Astrocyte of the hippocampus (primary cell): ENCODE measurements at regions not wholly inside any gene's neighbourhood (a gene's known extent, or its start where the extent isn't known, plus 50 kb on each side); places are given as distances from the start of the nearest gene placed in this dataset.
"Not testable (repeated sequence)": the region's sequence is repeated elsewhere in the genome, so short reads cannot be mapped to it uniquely, and the experiment has no call there.

Experiments used
- DNase-seq: peaks from one replicate; pipeline ENCODE4 v3.0.0; 2011; ENCODE audit warnings: low read depth, low spot score

- no peak for DNase-seq
These were observed 138.1 kb downstream of the SCG2 start for GRCh38 chr2:223464071-223464470.

- peak; percentile 90 for DNase-seq
These were observed 136.4 kb downstream of the SCG2 start for GRCh38 chr2:223465793-223466192.

GRCh38 chr2:223467196-223467595, 135.0 kb downstream of the SCG2 start:
- no peak for DNase-seq

- DNase-seq, result peak; percentile 57
These were observed 132.7 kb downstream of the SCG2 start for GRCh38 chr2:223469270-223470046.

GRCh38 chr2:223470602-223471001, 131.6 kb downstream of the SCG2 start:
- no peak for DNase-seq

GRCh38 chr2:223472771-223473170, 129.4 kb downstream of the SCG2 start:
- no peak for DNase-seq

GRCh38 chr2:223474893-223475292, 127.3 kb downstream of the SCG2 start:
- DNase-seq, result no peak

GRCh38 chr2:223475901-223476300, 126.3 kb downstream of the SCG2 start:
- peak; percentile 21 for DNase-seq

GRCh38 chr2:223477318-223477717, 124.8 kb downstream of the SCG2 start:
- DNase-seq, result no peak

- DNase-seq, result no peak
These were observed 120.7 kb downstream of the SCG2 start for GRCh38 chr2:223481486-223481885.

- DNase-seq, result peak; percentile 21
These were observed 115.4 kb downstream of the SCG2 start for GRCh38 chr2:223486751-223487150.

- DNase-seq, result no peak
These were observed 114.8 kb downstream of the SCG2 start for GRCh38 chr2:223487214-223487846.

GRCh38 chr2:223488814-223489213, 113.3 kb downstream of the SCG2 start:
- peak; percentile 48 for DNase-seq

GRCh38 chr2:223494496-223494895, 107.7 kb downstream of the SCG2 start:
- DNase-seq, result no peak

GRCh38 chr2:223494942-223495341, 107.2 kb downstream of the SCG2 start:
- DNase-seq, result no peak

GRCh38 chr2:223496853-223497252, 105.3 kb downstream of the SCG2 start:
- not testable (repeated sequence) for DNase-seq

- no peak for DNase-seq
These were observed 101.5 kb downstream of the SCG2 start for GRCh38 chr2:223500709-223501108.

GRCh38 chr2:223501641-223502040, 100.5 kb downstream of the SCG2 start:
- no peak for DNase-seq

- no peak for DNase-seq
These were observed 98.4 kb downstream of the SCG2 start for GRCh38 chr2:223503746-223504145.

GRCh38 chr2:223508372-223508771, 93.8 kb downstream of the SCG2 start:
- DNase-seq, result peak; percentile 44

- no peak for DNase-seq
These were observed 91.4 kb downstream of the SCG2 start for GRCh38 chr2:223510713-223511112.

GRCh38 chr2:223511168-223511567, 91.0 kb downstream of the SCG2 start:
- DNase-seq, result no peak

GRCh38 chr2:223513771-223514455, 88.2 kb downstream of the SCG2 start:
- peak; percentile 81 for DNase-seq
